ENCODE measurements at regions not wholly inside any gene's neighbourhood (a gene's known extent, or its start where the extent isn't known, plus 50 kb on each side); places are given as distances from the start of the nearest gene placed in this dataset.
"Not testable (repeated sequence)": the region's sequence is repeated elsewhere in the genome, so short reads cannot be mapped to it uniquely, and the experiment has no call there.

DNA sequence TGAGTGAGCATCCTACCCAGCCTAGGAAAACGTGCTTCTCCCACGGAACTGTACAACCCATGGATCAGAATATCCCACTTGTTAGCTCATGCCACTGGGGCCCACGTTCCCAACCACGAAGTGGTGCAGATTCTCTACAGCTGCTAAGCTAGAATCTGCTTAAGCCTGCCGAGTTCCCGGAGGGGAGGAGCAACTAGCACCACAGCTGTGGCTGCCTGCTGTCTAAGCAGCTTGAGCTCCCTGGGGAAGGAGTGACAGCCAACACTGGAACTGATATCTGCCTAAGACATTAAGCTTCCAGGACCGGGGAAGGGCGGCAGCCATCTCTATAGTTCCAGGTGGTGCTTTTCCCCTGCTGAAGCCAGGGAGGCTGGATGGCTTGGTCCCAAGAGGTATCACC lies 334.7 kb upstream of the CHRM2 start:
- DNase-seq (ENCODE audit: low spot score): no peak

- DNase-seq (ENCODE audit: low spot score): no peak
Measured at GRCh38 chr7:136530831-136531230, 337.6 kb upstream of the CHRM2 start.

DNA sequence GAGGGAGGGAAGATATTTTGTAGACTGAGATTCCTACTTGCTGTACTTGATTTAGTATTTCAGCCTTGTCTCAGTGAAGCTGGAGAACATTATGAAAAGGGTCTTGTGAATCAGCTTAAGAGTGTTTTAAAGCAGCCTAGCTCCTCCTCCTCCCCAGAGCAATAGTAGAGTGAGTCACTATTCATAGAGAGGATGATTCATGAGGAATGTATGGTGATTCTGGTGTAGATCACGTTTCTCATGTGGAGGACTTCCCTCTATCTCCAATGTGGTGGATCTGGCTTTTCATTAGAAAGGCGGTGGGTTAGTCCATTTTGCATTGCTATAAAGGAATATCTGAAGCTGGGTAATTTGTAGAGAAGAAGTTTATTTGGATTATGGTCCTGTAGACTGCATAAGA lies 340.1 kb upstream of the CHRM2 start:
- DNase-seq (ENCODE audit: low spot score): peak; percentile 62

- DNase-seq (ENCODE audit: low spot score): no peak
Measured at GRCh38 chr7:136527554-136527953, 340.9 kb upstream of the CHRM2 start.

DNA sequence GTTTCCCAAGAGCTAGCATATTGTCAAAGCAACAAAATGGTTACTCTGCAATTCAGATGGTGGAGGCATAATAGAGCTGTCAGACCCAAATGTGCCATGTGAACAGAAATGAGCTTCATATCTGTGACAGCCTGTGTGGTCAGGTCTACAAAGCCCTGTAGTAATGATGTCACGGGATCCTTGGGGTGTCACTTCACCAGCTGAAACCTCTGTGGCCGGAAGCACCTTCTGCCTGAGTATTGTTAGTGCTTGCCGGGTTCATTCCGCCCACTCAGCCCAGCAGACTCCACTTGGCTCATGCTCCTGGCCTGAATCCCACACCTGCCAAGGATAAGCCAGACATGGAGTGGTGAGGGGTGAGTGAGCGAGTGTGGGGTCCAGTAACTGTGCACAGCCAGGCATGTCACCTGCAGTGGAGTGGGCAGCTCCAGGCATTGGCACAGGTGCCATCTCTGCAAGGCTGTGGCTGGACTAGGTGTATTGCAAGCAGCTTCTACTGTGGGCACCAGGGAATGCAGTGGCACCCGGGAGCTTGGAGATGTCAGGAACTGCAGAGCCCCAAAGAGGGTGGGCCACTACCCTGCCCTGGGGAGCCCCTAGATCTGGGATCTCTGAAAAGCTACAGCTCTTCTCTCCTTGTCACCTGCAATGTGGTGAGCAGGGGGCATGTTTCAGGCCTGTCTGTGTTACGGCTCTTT lies 341.9 kb upstream of the CHRM2 start:
- no peak for DNase-seq (ENCODE audit: low spot score)

DNA sequence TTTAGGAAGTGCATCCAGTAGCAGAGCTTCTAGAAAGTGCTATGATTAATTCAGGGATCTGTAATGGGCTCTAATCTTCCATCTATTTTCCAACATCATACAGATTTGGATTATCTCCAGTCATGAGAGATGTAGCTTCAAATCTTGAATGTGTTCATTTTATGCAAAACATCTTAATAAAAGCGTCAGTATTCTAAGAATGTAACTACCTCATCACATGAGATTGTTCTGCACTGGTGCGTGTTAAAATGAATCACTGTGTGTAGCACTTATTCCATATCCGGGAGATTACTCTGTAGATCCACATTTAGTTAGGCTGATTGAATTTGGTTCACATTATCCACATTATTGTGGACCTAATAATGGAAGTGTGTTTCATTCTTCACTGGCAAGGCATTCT lies 344.9 kb upstream of the CHRM2 start:
- peak; percentile 4 for DNase-seq (ENCODE audit: low spot score)

GRCh38 chr7:136517971-136518370 lies 350.5 kb upstream of the CHRM2 start:
- DNase-seq (ENCODE audit: low spot score): no peak

- no peak for DNase-seq (ENCODE audit: low spot score)
Measured at GRCh38 chr7:136514776-136515175, 353.7 kb upstream of the CHRM2 start.

GRCh38 chr7:136513744-136514143 lies 354.7 kb upstream of the CHRM2 start:
- no peak for DNase-seq (ENCODE audit: low spot score)

- no peak for DNase-seq (ENCODE audit: low spot score)
Measured at GRCh38 chr7:136509466-136509865, 359.0 kb upstream of the CHRM2 start.

DNA sequence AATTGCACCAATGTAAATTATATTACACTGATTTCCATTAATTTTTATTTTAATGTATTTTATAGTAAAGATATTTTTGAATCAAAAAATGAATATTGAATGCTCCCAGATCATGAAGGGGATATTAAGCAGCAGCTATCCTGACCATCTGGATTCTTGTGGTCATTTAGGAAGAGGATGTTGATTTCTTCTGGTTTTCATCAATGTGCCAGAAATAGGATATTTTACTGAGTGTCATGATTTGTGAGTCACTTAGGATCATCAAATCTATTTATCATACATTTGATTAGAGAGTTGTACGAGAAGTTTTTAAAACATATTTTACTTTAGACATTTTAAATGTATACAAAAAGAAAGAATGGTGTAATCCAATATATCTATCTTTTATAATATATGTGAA lies 366.3 kb upstream of the CHRM2 start:
- DNase-seq (ENCODE audit: low spot score): no peak

DNA sequence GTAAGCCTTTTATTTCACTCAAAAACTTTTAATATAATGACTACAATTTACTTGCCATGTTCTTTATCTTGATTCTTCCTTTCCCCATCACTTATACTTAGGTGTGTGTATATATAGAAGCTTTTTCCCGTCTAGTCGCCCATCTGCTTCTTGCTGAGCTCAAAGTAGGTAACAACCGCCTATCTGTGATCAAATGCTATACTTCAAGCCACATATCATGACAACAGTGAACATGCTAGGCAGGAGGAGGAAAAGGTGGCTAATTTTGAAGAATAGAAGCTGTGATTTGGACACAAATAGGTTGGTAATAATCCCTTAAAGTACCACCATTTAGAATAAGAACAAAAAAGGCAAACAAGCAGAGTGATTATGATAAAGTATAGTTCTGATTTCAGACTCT lies 367.3 kb upstream of the CHRM2 start:
- DNase-seq (ENCODE audit: low spot score): no peak

DNA sequence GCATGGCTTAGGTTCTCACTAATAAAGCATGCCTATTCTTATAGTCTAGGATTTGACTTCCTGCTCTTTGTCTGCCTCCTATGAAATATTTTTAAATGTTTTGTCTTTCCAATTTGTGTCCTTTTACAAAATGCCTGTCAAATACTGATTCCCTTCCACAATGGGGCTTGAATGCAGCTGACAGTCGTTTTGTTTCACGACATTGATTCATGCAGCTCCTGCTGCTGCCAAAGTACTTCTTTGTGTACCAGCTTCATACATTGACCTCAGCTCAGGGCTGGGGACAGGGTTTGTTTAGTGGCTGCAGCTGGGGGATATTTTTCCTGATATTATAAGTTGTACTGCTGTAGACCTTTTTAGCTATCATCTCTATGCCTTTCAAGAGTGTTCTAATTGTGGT lies 371.9 kb upstream of the CHRM2 start:
- no peak for DNase-seq (ENCODE audit: low spot score)

DNA sequence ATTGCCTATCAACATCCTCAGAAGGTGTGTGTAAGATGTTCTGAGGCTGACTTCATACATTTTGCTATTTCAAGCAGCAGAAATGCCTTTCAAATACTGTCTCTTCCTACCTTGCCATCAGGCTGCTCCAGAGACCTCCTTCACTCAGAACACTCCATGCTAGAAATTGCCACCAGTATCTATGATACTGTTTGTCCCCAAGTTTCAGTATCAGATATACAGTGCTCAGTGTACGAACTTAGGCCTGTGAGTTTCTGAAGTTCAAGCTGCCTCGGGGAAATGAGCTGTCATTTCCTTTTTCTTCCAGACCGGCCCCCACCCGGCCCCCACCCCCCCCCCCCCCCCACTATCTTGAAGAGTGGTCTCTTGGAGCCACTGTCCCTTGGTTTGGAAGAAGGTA lies 373.4 kb upstream of the CHRM2 start:
- no peak for DNase-seq (ENCODE audit: low spot score)

- no peak for DNase-seq (ENCODE audit: low spot score)
Measured at GRCh38 chr7:136492366-136492765, 376.1 kb upstream of the CHRM2 start.

DNA sequence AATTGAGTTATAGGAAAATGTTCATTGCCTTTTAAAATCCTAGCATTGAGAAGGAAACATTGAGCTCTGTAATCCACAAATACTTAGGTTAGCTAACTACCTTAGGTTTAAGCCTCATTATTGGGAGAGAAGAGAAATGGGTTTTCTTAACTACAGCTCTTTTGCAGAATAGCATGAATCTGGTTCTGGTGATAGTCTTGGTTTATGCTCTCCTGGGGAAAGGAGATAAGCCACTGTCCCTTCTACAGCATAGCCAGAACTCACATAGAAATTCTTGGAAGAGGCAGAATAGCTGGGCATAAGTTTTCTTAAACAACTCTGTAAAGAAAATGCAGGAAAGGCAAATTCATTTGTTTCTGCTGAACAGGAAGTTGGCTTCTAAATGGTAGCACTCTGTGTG lies 378.6 kb upstream of the CHRM2 start:
- DNase-seq (ENCODE audit: low spot score): no peak

DNA sequence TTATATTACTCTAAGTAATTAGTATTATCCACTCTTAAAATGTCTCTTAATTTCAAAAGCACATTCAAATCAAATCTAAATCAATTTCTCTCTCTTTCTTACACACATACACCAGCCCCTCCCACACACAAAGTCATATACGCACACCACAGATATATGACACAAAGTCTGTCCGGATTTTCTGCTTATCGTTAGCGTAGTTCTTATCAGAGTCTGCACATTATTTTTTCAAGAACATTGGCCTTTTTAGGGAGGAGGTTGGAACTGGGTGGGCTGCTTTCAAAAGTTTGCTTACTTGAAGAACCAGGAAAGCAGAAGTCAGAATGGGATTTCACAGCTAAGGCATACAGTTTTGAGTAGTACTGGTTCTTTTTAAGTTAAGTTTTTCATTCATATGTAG lies 387.6 kb upstream of the CHRM2 start:
- no peak for DNase-seq (ENCODE audit: low spot score)

GRCh38 chr7:136479922-136480321 lies 388.5 kb upstream of the CHRM2 start:
- DNase-seq (ENCODE audit: low spot score): no peak

GRCh38 chr7:136470179-136470578 lies 398.3 kb upstream of the CHRM2 start:
- DNase-seq (ENCODE audit: low spot score): no peak

GRCh38 chr7:136452949-136453348 lies 415.5 kb upstream of the CHRM2 start:
- no peak for DNase-seq (ENCODE audit: low spot score)

DNA sequence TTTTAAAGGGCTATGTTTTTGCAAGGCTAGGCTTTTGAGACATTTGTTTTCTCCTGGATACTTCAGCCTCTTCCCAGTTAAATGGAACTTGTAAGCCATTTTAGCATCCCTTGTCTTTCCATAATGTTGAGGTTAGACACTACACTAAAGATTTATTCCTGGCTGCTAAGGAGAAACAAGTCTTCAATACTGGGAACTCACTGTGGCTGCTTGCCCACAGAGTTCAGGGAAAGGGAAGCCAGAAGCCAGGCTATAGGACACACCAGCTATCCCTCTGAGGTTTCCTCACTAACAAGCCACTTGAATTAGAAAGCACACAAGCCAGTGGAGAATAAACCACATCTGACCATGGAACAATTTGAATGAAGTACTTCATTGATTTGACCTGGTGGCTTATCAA lies 421.7 kb upstream of the CHRM2 start:
- no peak for DNase-seq (ENCODE audit: low spot score)

GRCh38 chr7:136441835-136442234 lies 426.6 kb upstream of the CHRM2 start:
- DNase-seq (ENCODE audit: low spot score): no peak

DNA sequence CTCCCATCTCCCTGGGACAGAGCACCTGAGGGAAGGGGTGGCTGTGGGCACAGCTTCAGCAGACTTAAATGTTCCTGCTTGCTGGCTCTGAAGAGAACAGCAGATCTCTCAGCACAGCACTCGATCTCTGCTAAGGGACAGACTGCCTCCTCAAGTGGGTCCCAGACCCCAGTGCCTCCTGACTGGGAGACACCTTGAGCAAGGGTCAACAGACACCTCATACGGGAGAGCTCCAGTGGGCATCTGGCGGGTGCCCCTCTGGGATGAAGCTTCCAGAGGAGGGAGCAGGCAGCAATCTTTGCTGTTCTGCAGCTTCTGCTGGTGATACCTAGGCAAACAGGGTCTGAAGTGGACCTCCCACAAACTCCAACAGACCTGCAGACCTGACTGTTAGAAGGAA lies 436.7 kb upstream of the CHRM2 start:
- DNase-seq (ENCODE audit: low spot score): not testable (repeated sequence)

- DNase-seq (ENCODE audit: low spot score): no peak
Measured at GRCh38 chr7:136424058-136424457, 444.4 kb upstream of the CHRM2 start.

DNA sequence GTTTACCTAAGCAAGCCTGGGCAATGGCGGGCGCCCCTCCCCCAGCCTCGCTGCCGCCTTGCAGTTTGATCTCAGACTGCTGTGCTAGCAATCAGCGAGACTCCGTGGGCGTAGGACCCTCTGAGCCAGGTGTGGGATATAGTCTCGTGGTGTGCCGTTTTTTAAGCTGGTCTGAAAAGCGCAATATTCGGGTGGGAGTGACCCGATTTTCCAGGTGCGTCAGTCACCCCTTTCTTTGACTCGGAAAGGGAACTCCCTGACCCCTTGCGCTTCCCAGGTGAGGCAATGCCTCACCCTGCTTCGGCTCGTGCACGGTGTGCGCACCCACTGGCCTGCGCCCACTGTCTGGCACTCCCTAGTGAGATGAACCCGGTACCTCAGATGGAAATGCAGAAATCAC lies 442.6 kb upstream of the MTPN start:
- not testable (repeated sequence) for DNase-seq (ENCODE audit: low spot score)

Measured in AG08396 (cell line).